Endothelial cell (in vitro differentiated cells): ENCODE measurements at regions not wholly inside any gene's neighbourhood (a gene's known extent, or its start where the extent isn't known, plus 50 kb on each side); places are given as distances from the start of the nearest gene placed in this dataset.

Source experiments
- DNase-seq: peaks from one replicate; pipeline ENCODE4 v3.0.0; 2021; ENCODE audit warnings: low spot score
- H3K27ac Mint-ChIP-seq: one replicate; pipeline ENCODE4 v1.8.0; 2021; ENCODE audit warnings: mixed read lengths, inconsistent platforms; ENCODE audit not compliant: unreplicated experiment
- H3K27me3 Mint-ChIP-seq: one replicate; pipeline ENCODE4 v1.8.0; 2021; ENCODE audit warnings: mild to moderate bottlenecking, moderate library complexity, mixed read lengths, inconsistent platforms; ENCODE audit not compliant: unreplicated experiment
- H3K36me3 Mint-ChIP-seq: one replicate; pipeline ENCODE4 v1.8.0; 2021; ENCODE audit warnings: mild to moderate bottlenecking, low read depth, mixed read lengths, inconsistent platforms; ENCODE audit not compliant: unreplicated experiment
- H3K4me1 Mint-ChIP-seq: one replicate; pipeline ENCODE4 v1.8.0; 2021; ENCODE audit warnings: mild to moderate bottlenecking, mixed read lengths, inconsistent platforms; ENCODE audit not compliant: unreplicated experiment
- H3K4me3 Mint-ChIP-seq: one replicate; pipeline ENCODE4 v1.8.0; 2021; ENCODE audit warnings: mild to moderate bottlenecking, mixed read lengths, inconsistent platforms; ENCODE audit not compliant: unreplicated experiment
- H3K9me3 Mint-ChIP-seq: one replicate; pipeline ENCODE4 v1.8.0; 2021; ENCODE audit warnings: mixed read lengths, inconsistent platforms; ENCODE audit not compliant: unreplicated experiment
- CTCF ChIP-seq: fragments of 200-600 bp; sonication (generic); IDR thresholded peaks from one replicate; pipeline ENCODE4 v1.5.0; 2021; ENCODE audit warnings: antibody characterized with exemption; ENCODE audit not compliant: unreplicated experiment

DNA sequence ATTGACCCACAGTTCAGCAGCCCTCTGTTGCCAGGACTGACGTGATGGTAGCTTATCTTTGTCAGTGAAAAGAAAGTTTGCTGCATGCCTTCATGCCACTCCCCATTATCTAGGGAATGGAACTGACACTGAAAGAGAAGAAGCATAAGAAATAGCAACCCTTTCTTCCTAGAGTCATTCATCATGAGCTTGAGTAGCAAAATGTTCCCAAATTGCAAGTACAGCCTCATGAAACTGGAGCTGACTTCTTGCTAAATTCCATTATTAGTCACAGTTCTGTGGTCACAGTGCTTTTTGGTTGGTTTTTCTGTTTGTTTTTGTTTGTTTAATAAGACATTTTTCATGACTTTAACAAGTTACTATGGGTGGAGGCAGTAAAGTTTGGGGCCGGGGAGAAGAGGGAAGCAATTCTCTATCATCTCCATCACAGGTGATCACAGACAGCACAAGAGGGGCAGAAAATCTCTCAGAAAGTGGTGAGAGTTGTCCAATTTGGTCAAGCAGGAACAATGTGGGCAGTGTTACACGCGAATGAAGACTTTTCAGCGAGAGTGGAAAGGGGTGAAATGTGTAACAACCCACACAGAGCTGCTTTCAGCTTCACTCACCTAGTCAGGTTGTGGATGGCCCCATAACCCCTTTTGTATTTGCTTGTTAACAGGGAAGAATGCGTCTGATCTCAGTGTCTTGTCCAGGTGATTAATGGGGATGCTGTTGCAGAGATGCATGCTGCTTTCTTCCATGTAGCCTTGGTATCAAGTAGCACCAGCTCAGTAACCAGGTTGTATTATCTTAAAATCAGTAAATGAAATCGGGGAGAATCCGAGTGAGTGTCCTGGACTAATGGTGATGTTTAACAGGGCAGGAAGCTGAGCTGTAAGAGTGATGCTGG is 440.4 kb downstream of the DMRT2 start:
- Mint-ChIP-seq H3K4me3 (no peak overlapping the region), H3K27me3 (peaks cover 1% of the 10 kb centered on the region), H3K4me1 (peaks cover 5% of the 10 kb centered on the region), H3K27ac (no peak overlapping the region), H3K9me3 (no peaks in the 10 kb centered on the region), H3K36me3 (no peaks in the 10 kb centered on the region)
- no peak for TF ChIP-seq CTCF
- no peak for DNase-seq

DNA sequence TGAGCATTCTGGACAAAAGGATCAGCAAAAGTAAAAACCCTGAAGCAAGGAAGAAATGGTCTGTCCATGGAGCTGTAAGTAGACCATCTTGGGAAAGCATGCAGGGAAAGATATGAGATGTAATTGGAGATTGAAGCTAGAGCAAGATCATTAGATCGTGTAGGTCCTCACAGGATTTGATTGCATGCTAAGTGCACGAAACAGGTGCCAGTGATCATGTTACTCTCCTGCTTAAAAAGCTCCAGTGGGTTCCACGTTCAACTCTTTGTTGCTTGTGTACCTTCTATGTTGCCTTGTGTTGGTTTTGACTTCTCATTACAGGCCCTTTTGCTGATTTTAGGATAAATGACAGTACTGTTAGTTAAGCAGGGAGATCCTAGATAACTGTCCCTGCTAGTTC is 442.0 kb downstream of the DMRT2 start:
- peaks cover 7% of the 10 kb centered on the region for H3K4me1 Mint-ChIP-seq
- no peak overlapping the region for H3K27ac Mint-ChIP-seq
- H3K9me3 Mint-ChIP-seq: no peaks in the 10 kb centered on the region
- no peak for DNase-seq
- H3K4me3 Mint-ChIP-seq: no peak overlapping the region
- H3K27me3 Mint-ChIP-seq: peaks cover 1% of the 10 kb centered on the region
- no peaks in the 10 kb centered on the region for H3K36me3 Mint-ChIP-seq
- no peak for TF ChIP-seq CTCF

GRCh38 chr9:1495282-1496030 is 445.3 kb downstream of the DMRT2 start:
- H3K9me3 Mint-ChIP-seq: no peaks in the 10 kb centered on the region
- peaks cover 7% of the 10 kb centered on the region for H3K4me1 Mint-ChIP-seq
- H3K36me3 Mint-ChIP-seq: no peaks in the 10 kb centered on the region
- peaks cover 1% of the 10 kb centered on the region for H3K27me3 Mint-ChIP-seq
- DNase-seq: no peak
- no peak overlapping the region for H3K4me3 Mint-ChIP-seq
- no peak for TF ChIP-seq CTCF
- no peak overlapping the region for H3K27ac Mint-ChIP-seq

DNA sequence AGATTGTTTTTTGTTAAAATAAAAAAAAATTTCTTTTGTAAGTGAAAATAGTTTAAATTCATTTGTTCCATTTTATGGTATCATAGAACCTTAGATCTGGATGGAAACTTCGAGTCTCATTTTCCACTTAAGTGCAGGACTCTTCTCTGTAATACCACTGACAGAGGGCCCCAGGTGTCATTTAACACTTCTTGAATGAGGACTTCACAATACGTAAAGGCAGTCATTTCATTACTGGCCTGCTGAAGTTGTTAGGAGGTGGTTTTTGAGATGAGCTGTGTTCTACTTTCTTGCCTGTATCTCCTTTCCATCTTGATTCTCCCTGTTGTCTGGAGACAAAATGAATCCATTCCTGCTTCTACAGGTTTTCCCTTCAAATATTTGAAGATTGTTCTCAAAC is 455.3 kb downstream of the DMRT2 start:
- H3K9me3 Mint-ChIP-seq: no peaks in the 10 kb centered on the region
- TF ChIP-seq CTCF: no peak
- DNase-seq: no peak
- H3K27ac Mint-ChIP-seq: no peak overlapping the region
- H3K4me1 Mint-ChIP-seq: no peaks in the 10 kb centered on the region
- H3K36me3 Mint-ChIP-seq: no peaks in the 10 kb centered on the region
- H3K27me3 Mint-ChIP-seq: no peaks in the 10 kb centered on the region
- no peak overlapping the region for H3K4me3 Mint-ChIP-seq

GRCh38 chr9:1510712-1511111 is 460.6 kb downstream of the DMRT2 start:
- no peak for TF ChIP-seq CTCF
- Mint-ChIP-seq H3K9me3 (no peaks in the 10 kb centered on the region), H3K27me3 (peaks cover 3% of the 10 kb centered on the region), H3K36me3 (no peaks in the 10 kb centered on the region), H3K4me1 (no peaks in the 10 kb centered on the region), H3K27ac (no peak overlapping the region), H3K4me3 (no peak overlapping the region)
- no peak for DNase-seq
